Common myeloid progenitor, CD34-positive (primary cell): ENCODE measurements at regions not wholly inside any gene's neighbourhood (a gene's known extent, or its start where the extent isn't known, plus 50 kb on each side); places are given as distances from the start of the nearest gene placed in this dataset.

Experiments
- CTCF ChIA-PET: fragments of 350-600 bp; sonication (Branson Sonifier 250); formaldehyde crosslinking; loops from one replicate; lab custom pipeline; 2021; ENCODE audit warnings: antibody characterized with exemption; lab: Charles Lee
- POLR2A ChIA-PET: fragments of 350-600 bp; sonication (Branson Sonifier 250); formaldehyde crosslinking; loops from one replicate; lab custom pipeline; 2021; ENCODE audit warnings: antibody characterized with exemption; lab: Charles Lee
- DNase-seq, 3 donors: peaks; one replicate each; pipeline versions ENCODE4 v3.0.0 to v3.0.0-alpha.2; 2013
- H3K27ac ChIP-seq, 2 experiments: 1 replicate in 1 of 2; 2 replicates in 1 of 2; pipeline ENCODE4 v1.7.0; 2013; ENCODE audit warnings: inconsistent platforms in 2 of 2, low read length in 2 of 2, mild to moderate bottlenecking in 2 of 2, low read depth in 1 of 2, moderate library complexity in 1 of 2; ENCODE audit not compliant: severe bottlenecking in 2 of 2, insufficient read depth in 1 of 2, poor library complexity in 1 of 2
- H3K27me3 ChIP-seq, 5 experiments: replicated peaks in 2 of 5; 1 replicate in 3 of 5; 2 replicates in 2 of 5; pipeline versions ENCODE4 v1.6.1 to v1.7.0; 2013; ENCODE audit warnings: low read length in 4 of 5, mild to moderate bottlenecking in 2 of 5, moderate library complexity in 2 of 5, inconsistent platforms in 1 of 5; ENCODE audit not compliant: insufficient read depth in 5 of 5, control insufficient read depth in 4 of 5
- H3K36me3 ChIP-seq, 4 experiments: 1 replicate in 2 of 4; 2 replicates in 2 of 4; pipeline versions ENCODE4 v1.6.1 to v1.7.0; 2013; ENCODE audit warnings: low read length in 3 of 4, control low read depth in 1 of 4, mild to moderate bottlenecking in 1 of 4; ENCODE audit not compliant: control insufficient read depth in 4 of 4, insufficient read depth in 4 of 4
- H3K4me1 ChIP-seq, 4 experiments: 1 replicate in 3 of 4; 2 replicates in 1 of 4; pipeline versions ENCODE4 v1.6.1 to v1.7.1; 2013; ENCODE audit warnings: low read length in 3 of 4, mild to moderate bottlenecking in 3 of 4, control low read depth in 1 of 4, inconsistent platforms in 1 of 4, moderate library complexity in 1 of 4; ENCODE audit not compliant: control insufficient read depth in 4 of 4, insufficient read depth in 4 of 4; ENCODE audit errors: control extremely low read depth in 1 of 4
- H3K4me3 ChIP-seq, 7 experiments: 1 replicate in 4 of 7; 2 replicates in 3 of 7; pipeline versions ENCODE4 v1.5.1 to v1.7.0; 2013; ENCODE audit warnings: mild to moderate bottlenecking in 7 of 7, low read length in 6 of 7, moderate library complexity in 6 of 7, inconsistent platforms in 2 of 7, low read depth in 2 of 7, control low read depth in 1 of 7; ENCODE audit not compliant: insufficient read depth in 4 of 7, control insufficient read depth in 1 of 7; ENCODE audit errors: extremely low read depth in 1 of 7
- H3K9me3 ChIP-seq, 5 experiments: 1 replicate in 4 of 5; 2 replicates in 1 of 5; pipeline versions ENCODE4 v1.6.1 to v1.7.1; 2013; ENCODE audit warnings: low read length in 4 of 5, mild to moderate bottlenecking in 2 of 5, inconsistent platforms in 1 of 5, low read depth in 1 of 5, moderate library complexity in 1 of 5; ENCODE audit not compliant: control insufficient read depth in 4 of 5, insufficient read depth in 2 of 5; ENCODE audit errors: control extremely low read depth in 1 of 5
- WGBS: methylation state at CpG from one replicate; pipeline ENCODE4 v1.1.5; 2013; ENCODE audit not compliant: insufficient coverage; 5-methylcytosine and 5-hydroxymethylcytosine counted together

DNA sequence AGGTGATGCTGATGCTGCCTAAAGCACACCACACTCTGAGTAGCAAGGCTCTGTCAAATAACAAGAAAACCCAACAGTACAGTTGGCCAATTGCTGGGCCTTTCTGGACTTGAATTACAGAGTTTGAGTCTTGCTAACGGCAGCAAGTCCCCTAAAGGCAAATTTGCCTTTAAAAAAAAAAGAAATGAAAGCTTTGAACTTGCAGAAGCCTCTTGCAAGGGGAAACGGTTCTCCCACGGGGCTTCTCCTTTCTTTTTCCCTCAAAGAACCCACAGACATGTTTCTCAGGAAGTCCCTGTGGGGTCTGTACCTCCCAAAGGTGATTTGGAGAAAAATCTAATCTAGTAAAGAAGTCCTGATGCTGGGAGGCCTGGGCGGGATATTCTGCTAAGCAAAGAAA lies 191.3 kb upstream of the MYL2 start:
- Histone ChIP-seq H3K4me3 (peak overlapping the region in 1 of 7 experiments; percentile 14), H3K27me3 (no peaks in the 10 kb centered on the region), H3K9me3 (peaks cover 0 to 3% (median 0%) of the 10 kb centered on the region in 5 experiments), H3K4me1 (peaks cover 9 to 21% (median 14%) of the 10 kb centered on the region in 4 experiments), H3K27ac (no peak overlapping the region), H3K36me3 (no peaks in the 10 kb centered on the region)
- WGBS, result 11% methylated on average over 4 of the region's 4 CpGs
- ChIA-PET POLR2A (no interaction called here), CTCF (no interaction called here)
- DNase-seq, result peak in 1 of 3 donors; percentile 9

DNA sequence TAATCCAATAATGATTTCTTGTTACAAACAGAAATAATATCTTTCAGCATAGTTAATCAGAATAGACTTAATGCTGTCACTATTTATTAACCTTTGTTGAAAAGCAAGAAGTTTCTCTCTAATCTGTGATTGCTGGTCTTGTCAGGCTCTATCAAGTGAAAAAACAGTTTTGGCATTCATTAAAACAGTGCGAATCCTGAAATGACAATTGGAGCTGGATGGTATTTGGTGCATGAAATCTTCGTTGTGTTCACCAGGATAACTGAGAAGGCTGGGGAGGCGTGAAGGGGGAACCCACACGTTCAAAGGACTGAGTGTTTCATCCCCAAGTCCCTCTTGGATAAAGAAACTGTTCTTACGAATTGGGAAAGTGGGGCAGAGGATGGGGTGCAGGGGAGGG lies 190.2 kb upstream of the MYL2 start:
- DNase-seq, result no peak
- H3K27ac ChIP-seq, result no peak overlapping the region
- CTCF ChIA-PET, result no interaction called here
- POLR2A ChIA-PET, result no interaction called here
- WGBS, result 88% methylated on average over 4 of the region's 5 CpGs
- H3K27me3 ChIP-seq, result no peaks in the 10 kb centered on the region
- H3K4me1 ChIP-seq, result peaks cover 9 to 21% (median 14%) of the 10 kb centered on the region in 4 experiments
- no peaks in the 10 kb centered on the region for H3K36me3 ChIP-seq
- H3K9me3 ChIP-seq, result peaks cover 0 to 3% (median 0%) of the 10 kb centered on the region in 5 experiments
- H3K4me3 ChIP-seq, result no peak overlapping the region

DNA sequence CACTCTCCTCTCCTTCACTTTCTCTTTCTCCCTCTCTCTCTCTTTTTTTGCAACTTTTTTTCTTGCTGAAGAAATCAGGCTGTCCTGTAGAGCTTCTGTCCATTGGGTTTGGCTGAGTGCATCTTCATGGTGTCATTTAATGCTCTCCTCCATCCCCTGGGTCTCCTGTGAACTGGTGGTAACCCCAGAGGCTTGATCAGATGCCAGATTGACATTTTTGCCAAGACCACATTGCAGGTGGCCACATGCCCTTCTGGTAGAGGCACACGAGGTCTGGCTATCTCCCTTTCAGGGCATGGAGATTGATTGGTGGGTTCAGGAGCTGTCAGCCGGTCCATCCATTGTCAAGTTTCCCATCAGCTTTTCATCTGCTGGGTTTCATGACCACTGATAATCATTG lies 188.3 kb upstream of the MYL2 start:
- H3K9me3 ChIP-seq, result peaks cover 0 to 3% (median 0%) of the 10 kb centered on the region in 5 experiments

DNA sequence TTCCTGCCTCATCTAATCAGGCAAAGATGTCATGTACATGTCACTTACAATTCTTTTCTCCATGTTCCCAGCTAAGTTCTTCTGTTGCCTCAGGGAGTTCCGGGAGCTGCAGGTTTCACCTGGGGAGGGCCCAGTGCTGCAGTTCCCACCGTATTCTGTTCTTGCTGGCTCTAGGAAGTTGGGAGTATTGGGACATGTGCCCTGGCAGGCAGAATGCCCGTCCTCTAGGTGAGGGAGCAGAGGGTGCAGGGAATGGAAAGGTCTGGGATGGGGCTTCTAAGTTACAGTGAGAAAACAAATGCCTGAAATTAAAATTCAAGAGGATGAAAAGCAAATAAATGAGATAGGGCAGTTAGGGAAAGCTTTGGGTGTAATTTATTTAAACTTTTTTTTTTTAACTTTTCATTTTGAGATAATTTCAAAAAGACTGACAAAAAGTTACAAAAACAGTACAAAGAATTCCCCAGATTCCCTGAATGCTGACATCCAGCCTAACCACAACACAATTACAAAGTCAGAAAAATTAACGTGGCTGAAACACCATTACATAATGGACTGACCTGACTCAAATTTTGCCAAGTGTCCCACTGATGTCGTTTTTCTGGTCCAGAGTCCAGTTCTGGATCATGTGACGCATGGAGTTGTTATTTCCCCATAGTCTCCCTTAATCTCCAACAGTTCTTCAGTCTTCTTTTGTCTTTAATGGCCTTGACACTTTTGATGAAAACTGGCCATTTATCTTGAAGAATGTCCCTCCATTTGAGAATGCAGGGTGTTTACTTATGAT lies 187.2 kb upstream of the MYL2 start:
- peaks cover 0 to 3% (median 0%) of the 10 kb centered on the region in 5 experiments for H3K9me3 ChIP-seq
- WGBS, result 91% methylated on average over 4 of the region's 6 CpGs
- H3K4me3 ChIP-seq, result no peak overlapping the region
- DNase-seq, result no peak
- no peak overlapping the region for H3K27ac ChIP-seq
- ChIA-PET CTCF (interaction anchor here (0.8 kb wide), 1 partner anchor 33 kb away, joined by 3 read pairs; no protein-coding TSS in a partner anchor), POLR2A (no interaction called here)
- peaks cover 9 to 14% (median 13%) of the 10 kb centered on the region in 4 experiments for H3K4me1 ChIP-seq
- no peaks in the 10 kb centered on the region for H3K36me3 ChIP-seq
- no peaks in the 10 kb centered on the region for H3K27me3 ChIP-seq

More for the DNA sequence above, 188.3 kb upstream of the MYL2 start:
- no peak for DNase-seq
- ChIA-PET POLR2A (no interaction called here), CTCF (interaction anchor here (1.2 kb wide), 1 partner anchor 33 kb away, joined by 3 read pairs; no protein-coding TSS in a partner anchor)
- no peaks in the 10 kb centered on the region for H3K27me3 ChIP-seq
- WGBS, result 83% methylated on average over 2 of the region's 2 CpGs
- H3K4me3 ChIP-seq, result no peak overlapping the region
- no peak overlapping the region for H3K27ac ChIP-seq
- H3K4me1 ChIP-seq, result peaks cover 9 to 21% (median 14%) of the 10 kb centered on the region in 4 experiments
- H3K36me3 ChIP-seq, result no peaks in the 10 kb centered on the region

DNA sequence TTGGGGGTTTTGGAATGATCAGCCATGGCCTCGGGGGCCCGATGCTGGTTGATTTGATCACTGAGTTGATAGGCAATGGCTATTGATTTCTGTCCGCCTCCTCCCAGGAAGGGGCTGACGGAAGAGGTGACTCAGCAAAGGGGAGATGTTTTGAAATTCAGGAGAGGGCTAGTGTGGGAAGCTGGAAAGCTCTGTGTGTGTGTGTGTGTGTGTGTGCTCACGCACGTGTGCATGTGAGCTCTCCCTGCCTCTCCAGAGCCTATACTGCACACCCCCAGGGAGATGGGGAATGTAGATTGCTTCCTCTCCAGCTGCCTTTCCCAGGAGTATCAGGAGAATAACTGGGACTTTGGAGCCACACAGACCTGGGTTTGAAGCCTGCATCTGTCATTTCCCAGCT lies 184.9 kb upstream of the MYL2 start:
- 91% methylated on average over 3 of the region's 6 CpGs for WGBS
- no peaks in the 10 kb centered on the region for H3K27me3 ChIP-seq
- no peak for DNase-seq
- ChIA-PET POLR2A (no interaction called here), CTCF (no interaction called here)
- no peak overlapping the region for H3K4me3 ChIP-seq
- peaks cover 0 to 3% (median 0%) of the 10 kb centered on the region in 5 experiments for H3K9me3 ChIP-seq
- no peak overlapping the region for H3K27ac ChIP-seq
- H3K36me3 ChIP-seq, result no peaks in the 10 kb centered on the region
- peaks cover 0 to 3% (median 0%) of the 10 kb centered on the region in 4 experiments for H3K4me1 ChIP-seq

DNA sequence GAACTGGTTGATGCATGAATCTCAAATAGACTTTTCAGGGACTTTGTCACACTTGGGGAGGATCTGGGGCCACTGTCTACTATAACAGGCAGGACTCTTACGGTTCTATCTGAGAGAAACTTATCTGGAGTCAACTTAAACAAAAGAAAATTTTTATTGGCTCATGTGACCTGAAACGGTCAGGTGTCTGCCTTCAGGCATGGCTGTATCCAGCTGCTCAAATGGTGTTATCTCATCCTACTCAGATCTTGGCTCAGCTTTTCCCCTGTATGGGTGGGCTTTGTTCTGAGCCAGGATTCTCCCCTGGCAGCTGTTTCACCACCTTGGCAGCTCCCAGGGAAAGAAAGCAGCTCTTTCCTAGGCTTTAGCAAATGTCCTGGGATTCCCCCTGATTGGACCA lies 183.2 kb upstream of the MYL2 start:
- Histone ChIP-seq H3K4me3 (no peak overlapping the region), H3K27ac (no peak overlapping the region), H3K4me1 (peaks cover 0 to 20% (median 14%) of the 10 kb centered on the region in 4 experiments), H3K36me3 (no peaks in the 10 kb centered on the region), H3K9me3 (peaks cover 0 to 3% (median 0%) of the 10 kb centered on the region in 5 experiments), H3K27me3 (no peaks in the 10 kb centered on the region)
- 100% methylated on average over 2 of the region's 2 CpGs for WGBS
- POLR2A ChIA-PET, result no interaction called here
- no peak for DNase-seq
- CTCF ChIA-PET, result interaction anchor here (1.1 to 1.4 kb wide), 2 partner anchors 67 to 79 kb away, joined by 3 read pairs; no protein-coding TSS in a partner anchor

DNA sequence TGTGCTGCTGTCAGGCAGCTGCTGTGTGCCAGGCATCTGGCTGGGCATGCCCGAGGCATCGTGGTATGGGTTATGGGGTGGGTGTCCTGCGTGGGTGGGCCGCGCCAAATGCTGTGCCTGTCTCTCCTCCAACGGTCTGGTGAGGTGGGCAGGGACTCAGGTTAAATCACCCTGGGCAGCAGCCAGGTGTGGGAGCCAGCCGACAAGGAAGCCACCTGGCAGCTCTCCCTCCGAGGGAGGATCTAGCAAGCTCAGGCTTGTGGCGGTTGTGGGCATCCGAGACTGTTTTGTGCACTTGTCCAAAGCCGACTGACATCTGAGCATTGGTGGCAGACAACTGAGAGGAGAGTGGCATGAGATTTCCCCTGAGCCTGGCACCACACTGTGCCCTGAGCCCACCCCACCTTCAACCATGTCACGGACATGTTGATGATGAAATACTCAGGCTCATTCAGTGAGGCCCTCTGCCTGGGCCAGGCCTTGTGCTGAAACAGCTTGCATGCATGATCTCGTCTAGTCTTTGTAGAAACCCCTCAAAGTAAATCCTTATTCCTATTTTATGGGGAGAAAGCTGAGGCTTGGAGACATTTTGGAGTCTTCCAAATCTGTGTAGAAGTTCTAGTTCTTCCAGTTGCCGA lies 181.8 kb upstream of the MYL2 start:
- no peak overlapping the region for H3K4me3 ChIP-seq
- no peaks in the 10 kb centered on the region for H3K36me3 ChIP-seq
- DNase-seq, result no peak
- peaks cover 0 to 23% (median 17%) of the 10 kb centered on the region in 4 experiments for H3K4me1 ChIP-seq
- POLR2A ChIA-PET, result no interaction called here
- H3K9me3 ChIP-seq, result no peaks in the 10 kb centered on the region
- no peaks in the 10 kb centered on the region for H3K27me3 ChIP-seq
- CTCF ChIA-PET, result interaction anchor here (1.4 to 1.9 kb wide), 2 partner anchors 9 to 78 kb away, joined by 3 to 7 read pairs; no protein-coding TSS in a partner anchor
- no peak overlapping the region for H3K27ac ChIP-seq
- WGBS, result 89% methylated on average over 13 of the region's 14 CpGs
